ENCODE measurements at regions not wholly inside any gene's neighbourhood (a gene's known extent, or its start where the extent isn't known, plus 50 kb on each side); places are given as distances from the start of the nearest gene placed in this dataset.

DNA sequence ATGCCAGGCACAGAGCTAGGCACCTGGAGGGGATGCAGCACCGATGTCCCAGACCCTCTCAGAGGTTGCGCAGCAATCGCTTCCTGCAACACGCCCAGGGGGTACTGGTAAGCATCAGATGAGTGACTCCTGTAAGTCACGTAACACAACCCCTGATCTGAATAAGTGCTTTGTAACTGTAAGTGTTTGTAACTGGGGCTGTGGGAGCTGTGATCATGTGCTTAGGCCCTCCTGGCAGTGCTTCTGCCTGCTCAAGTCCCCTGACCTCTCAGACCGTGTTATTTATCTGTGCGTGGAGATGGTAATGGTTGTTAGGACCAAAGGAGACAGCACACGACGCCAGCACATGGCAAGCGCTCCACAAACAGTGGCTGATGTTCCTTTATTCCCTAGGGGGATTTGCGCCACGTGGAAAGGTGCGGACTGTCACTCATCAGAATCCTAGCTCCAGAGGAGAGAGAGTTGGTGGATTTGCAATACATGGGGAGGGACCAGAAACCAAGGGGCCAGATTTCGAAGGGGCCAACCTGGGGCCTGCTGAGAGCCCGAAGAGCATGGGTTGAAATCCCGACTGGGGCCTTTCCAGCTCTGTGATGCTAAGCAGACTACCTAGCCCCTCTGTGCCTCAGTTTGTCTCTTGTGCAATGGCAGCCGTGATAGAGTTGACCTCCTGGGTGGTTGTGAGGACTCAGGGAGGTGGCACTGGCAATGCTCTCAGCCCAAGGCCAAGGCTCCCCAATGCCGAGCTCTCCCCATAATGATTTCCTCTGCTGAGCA lies 151.8 kb downstream of the IRF8 start:
- DNase-seq: no peak
- Mint-ChIP-seq H3K36me3 (no peaks in the 10 kb centered on the region), H3K4me3 (no peak overlapping the region), H3K27ac (no peak overlapping the region), H3K4me1 (no peaks in the 10 kb centered on the region), H3K27me3 (peaks cover 21% of the 10 kb centered on the region), H3K9me3 (ENCODE audit: low read depth) (no peaks in the 10 kb centered on the region)
- CTCF ChIA-PET: no interaction called here
- no peak for ATAC-seq

DNA sequence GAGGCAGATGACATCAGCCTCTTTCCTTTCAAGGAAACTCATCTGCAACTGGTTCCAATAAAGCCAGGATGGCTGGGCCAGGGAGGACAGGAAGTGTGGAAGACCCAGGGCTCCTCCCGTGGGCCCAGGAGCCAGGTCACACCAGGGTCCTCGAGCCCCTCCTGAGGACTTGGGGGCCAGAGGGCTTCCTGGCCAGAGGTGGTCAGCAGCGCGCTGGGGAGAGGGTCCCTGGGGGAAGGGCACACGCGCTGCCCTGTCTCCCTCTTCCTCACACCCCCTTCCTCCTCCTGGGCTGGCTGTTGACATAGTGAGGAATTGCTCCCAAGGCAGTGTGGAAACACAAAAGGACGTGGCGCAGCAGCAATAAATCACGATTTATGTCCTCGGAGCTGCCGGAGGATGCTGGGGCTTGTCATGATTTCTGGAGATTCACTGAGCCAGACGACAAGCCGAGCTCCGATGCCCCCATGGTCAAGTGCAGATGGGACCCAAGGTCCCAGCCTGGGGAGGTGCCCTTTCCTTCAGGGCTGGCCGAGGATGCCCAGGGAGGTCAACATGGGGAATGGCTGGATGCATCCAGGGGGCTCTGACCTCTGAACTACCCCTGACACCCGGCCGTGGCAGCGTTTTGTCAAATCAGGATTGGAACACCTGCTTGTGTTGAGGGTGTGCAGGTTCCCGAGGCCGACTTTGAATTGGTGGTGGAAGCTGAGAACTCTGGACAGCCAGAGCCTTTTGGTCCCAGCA lies 152.6 kb downstream of the IRF8 start:
- Mint-ChIP-seq H3K9me3 (ENCODE audit: low read depth) (no peaks in the 10 kb centered on the region), H3K27me3 (peaks cover 17% of the 10 kb centered on the region), H3K4me1 (no peaks in the 10 kb centered on the region), H3K27ac (no peak overlapping the region), H3K36me3 (no peaks in the 10 kb centered on the region), H3K4me3 (no peak overlapping the region)
- no peak for DNase-seq
- CTCF ChIA-PET: no interaction called here
- no peak for ATAC-seq

DNA sequence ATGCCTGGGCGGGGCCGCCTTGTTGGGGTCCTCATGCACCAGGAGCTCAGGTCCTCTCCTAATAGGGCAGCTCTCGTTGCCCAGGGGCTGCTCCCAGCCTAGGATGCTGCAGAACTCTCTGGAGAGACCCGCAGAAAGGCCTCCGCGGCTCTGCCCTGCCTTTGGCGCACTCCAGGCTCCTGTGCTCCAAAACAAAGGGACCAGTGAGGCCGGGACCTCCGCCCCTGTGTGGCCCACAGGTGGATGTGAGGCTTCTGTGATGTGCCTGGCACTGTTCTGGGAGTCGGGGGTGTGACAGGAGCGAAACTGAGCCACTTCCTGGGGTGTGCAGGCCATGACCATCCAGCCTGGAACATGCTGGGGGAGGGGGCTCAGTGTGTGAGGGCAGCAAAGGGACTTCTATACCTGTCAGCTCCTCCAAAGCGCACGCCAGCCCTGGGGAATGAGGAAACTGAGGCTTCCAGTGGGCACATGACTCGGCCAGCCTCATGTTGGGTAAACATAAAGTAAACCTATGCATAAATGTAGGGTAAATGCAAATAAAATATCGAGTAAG lies 153.2 kb downstream of the IRF8 start:
- Mint-ChIP-seq H3K36me3 (no peaks in the 10 kb centered on the region), H3K4me1 (no peaks in the 10 kb centered on the region), H3K4me3 (no peak overlapping the region), H3K27me3 (peaks cover 11% of the 10 kb centered on the region), H3K9me3 (ENCODE audit: low read depth) (no peaks in the 10 kb centered on the region), H3K27ac (no peak overlapping the region)
- CTCF ChIA-PET: no interaction called here
- ATAC-seq (no peak), DNase-seq (no peak)

DNA sequence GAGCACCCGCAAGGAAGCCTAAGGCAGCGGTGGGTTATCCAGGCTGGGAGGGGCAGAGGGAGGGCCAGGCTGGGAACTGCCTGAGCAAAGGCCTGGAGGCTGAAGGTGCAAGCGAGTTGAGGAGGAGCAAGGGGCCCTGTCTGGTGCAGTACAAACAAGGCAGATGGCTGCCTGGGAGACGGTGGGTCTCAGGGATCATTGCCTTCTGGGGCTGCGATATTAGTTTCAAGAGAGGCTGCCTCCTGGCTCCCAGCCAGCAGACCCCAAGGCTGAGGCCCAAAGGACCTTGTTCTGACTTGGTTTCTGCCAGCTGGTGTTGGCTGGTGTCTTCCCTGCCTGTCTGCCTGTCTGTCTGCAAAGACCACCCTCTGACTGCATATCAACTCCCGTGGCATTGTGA lies 154.0 kb downstream of the IRF8 start:
- no peak for ATAC-seq
- DNase-seq: no peak
- Mint-ChIP-seq H3K4me3 (no peak overlapping the region), H3K27me3 (peaks cover 8% of the 10 kb centered on the region), H3K4me1 (no peaks in the 10 kb centered on the region), H3K36me3 (no peaks in the 10 kb centered on the region), H3K9me3 (ENCODE audit: low read depth) (no peaks in the 10 kb centered on the region), H3K27ac (no peak overlapping the region)
- CTCF ChIA-PET: no interaction called here

DNA sequence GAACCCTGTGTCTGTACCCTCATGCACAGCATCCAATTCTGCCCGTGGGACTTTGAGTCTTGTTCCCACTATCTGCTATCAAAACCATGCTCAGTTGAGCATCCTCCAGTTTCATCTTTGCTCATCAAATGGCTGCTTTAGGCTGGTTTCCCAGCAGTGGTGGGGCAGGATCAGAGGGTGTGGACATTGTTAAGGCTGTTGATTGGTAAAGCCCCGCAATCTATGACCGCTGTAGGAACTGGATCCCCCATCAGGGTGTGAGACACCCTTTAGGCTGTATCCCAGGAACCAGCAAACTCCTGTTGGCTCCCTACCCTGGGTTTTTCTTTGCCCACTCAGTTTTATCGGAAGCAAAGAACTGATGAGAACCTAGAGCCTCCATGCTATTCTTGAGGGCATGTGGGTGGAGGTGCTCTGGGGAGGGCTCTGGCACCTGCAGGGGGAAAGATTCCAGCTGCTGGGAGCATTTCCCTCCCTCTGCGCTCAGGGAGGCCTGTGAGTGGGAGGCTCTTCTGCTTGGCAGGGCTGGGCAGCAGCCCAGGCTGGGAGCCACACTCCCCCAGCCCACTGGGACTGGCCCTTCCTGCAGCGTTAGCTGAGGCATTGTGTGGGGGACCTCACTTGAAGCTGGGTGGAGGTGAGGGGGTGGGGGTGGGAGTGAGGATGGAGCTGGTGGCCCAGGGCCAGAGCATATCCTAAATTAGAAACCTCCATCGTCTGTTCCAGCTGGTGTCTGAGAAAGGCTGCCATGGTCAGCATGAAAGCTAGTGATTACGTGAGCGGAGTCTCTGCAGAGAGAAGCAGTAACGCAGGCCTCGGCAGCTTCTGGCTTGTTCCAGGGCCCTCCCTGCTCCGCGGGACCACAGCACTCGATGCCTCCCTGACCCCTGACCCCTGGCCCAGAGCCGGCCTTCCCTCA lies 160.6 kb downstream of the IRF8 start:
- DNase-seq (no peak), ATAC-seq (no peak)
- Mint-ChIP-seq H3K4me1 (no peaks in the 10 kb centered on the region), H3K36me3 (no peaks in the 10 kb centered on the region), H3K9me3 (ENCODE audit: low read depth) (no peaks in the 10 kb centered on the region), H3K4me3 (no peak overlapping the region), H3K27ac (no peak overlapping the region), H3K27me3 (peaks cover 13% of the 10 kb centered on the region)
- CTCF ChIA-PET: no interaction called here

DNA sequence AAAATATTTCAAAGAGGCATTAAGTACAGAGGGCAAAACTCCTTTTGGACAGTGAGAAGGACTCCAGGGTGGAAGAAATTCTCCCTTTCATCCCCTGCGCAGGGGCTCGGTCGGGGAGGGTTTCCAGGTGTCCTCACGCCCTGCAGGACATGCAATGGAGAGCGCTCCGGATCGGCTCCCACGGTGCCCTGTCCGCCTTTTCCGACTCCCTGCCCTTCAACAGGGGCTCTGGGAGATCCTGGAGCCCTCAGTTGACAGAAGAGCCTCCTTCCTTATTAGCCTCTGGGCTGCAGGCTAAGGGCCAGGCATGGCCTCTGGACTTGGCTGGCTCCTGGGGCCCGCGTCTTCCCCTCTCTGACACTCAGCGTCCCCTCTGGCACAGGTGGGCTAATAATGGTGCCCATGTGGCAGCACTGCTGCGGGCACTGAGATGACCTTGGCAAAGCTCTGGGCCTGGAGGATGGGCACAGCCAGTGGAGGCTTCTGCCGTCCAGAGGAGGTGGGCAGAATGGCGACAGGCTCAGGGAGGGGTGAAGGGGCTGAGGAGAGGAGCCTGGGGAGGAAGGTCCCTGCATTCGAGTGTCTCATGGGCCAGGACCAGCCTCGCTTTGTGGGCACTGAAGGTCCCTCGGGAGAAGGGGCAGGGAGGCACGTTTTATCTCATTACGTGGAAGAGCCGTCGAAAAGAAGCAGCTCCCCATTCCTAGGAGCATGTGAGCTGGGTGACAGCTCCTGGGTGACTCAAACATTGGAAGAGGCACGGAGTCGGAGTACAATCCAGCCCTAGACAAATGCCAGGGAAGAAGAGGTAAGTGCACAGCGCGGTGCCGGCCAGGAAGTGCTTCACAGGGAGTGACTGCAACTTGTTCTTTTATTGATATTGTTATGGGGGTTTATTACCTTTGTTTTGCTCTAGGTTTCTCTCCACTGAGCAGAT lies 161.7 kb downstream of the IRF8 start:
- no peaks in the 10 kb centered on the region for H3K4me1 Mint-ChIP-seq
- CTCF ChIA-PET: interaction anchor here (1.0 kb wide), 1 partner anchor 16 kb away, joined by 3 read pairs; no protein-coding TSS in a partner anchor
- ATAC-seq: no peak
- DNase-seq: no peak
- H3K9me3 Mint-ChIP-seq (ENCODE audit: low read depth): no peaks in the 10 kb centered on the region
- H3K4me3 Mint-ChIP-seq: no peak overlapping the region
- H3K27ac Mint-ChIP-seq: no peak overlapping the region
- H3K36me3 Mint-ChIP-seq: no peaks in the 10 kb centered on the region
- peaks cover 13% of the 10 kb centered on the region for H3K27me3 Mint-ChIP-seq

DNA sequence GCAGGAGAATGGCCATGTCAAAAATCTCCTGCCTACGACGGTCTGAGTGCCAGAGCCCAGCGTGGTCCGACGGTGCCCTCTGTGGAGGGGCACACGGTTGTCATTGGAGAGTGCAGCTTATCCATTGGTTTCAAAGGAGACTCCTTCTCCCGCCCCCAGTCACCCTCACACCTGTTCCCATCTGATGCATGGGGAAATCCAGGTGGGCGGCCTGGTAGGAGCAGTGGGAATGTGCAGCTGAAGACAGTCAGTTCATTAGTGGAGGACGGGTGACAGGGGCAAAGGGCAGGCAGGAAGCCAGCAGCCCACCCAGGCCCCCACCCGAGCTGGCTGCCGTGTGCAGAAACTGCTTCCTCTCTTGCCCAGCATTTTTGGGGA lies 162.3 kb downstream of the IRF8 start:
- peaks cover 13% of the 10 kb centered on the region for H3K27me3 Mint-ChIP-seq
- H3K4me1 Mint-ChIP-seq: no peaks in the 10 kb centered on the region
- DNase-seq: no peak
- H3K36me3 Mint-ChIP-seq: no peaks in the 10 kb centered on the region
- no peaks in the 10 kb centered on the region for H3K9me3 Mint-ChIP-seq (ENCODE audit: low read depth)
- H3K27ac Mint-ChIP-seq: no peak overlapping the region
- ATAC-seq: no peak
- H3K4me3 Mint-ChIP-seq: no peak overlapping the region
- CTCF ChIA-PET: interaction anchor here (1.0 kb wide), 1 partner anchor 17 kb away, joined by 3 read pairs; no protein-coding TSS in a partner anchor

DNA sequence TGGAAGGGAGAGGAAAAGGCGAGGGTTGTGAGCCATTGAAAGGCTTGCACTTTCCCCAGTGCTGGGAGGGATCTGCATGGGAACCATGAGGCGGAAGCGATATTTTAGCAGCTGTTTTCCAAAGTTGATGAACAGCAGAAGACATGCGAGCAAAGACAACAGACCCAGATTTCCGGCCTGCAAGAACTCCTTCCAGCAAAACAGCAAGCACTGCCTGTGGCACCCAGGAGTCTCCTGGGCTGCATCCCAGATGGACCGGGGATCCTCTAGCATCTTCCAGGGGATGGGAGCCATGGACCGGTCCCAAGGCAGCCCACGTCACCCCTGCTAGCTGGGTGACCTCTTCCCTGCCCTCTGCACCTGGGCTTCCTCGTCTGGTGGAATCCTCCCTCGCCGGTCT lies 162.8 kb downstream of the IRF8 start:
- H3K27me3 Mint-ChIP-seq: peaks cover 13% of the 10 kb centered on the region
- no peaks in the 10 kb centered on the region for H3K36me3 Mint-ChIP-seq
- ATAC-seq: no peak
- no peak overlapping the region for H3K27ac Mint-ChIP-seq
- no peak overlapping the region for H3K4me3 Mint-ChIP-seq
- H3K9me3 Mint-ChIP-seq (ENCODE audit: low read depth): no peaks in the 10 kb centered on the region
- no peaks in the 10 kb centered on the region for H3K4me1 Mint-ChIP-seq
- DNase-seq: no peak
- CTCF ChIA-PET: no interaction called here

DNA sequence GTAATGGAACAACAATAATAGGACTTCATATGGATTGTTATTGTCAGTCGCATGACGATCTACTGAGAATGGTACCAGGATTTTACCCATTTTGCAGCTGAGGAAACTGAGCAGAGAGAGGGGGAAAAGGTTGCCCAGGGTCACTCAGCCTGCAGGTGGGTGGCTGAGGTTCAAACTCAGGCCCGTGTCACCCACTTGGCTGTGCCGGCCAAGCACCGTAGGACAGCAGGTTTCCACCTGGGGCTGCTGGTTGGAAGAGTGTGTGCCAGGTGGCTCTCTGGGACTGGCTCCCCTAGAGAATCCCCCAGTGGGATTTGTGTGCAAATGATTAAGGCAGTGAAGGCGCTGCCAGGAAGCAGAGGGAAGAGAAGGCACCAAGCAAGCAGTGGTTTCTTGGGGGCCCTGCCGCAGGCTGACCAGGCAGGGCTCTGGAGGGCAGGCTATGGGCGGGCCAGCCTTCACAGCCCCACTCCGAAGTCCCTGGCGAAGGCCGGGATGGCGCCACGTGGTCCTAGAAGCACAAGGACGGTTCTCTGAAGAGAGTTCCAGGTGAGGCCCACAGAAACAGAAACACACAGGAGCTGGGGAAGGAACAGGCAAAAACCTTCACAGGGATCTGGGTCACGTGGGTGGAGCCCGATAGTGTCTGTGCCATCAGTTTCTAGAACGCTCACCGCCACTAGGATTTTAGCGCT lies 163.5 kb downstream of the IRF8 start:
- no peak for DNase-seq
- Mint-ChIP-seq H3K4me1 (no peaks in the 10 kb centered on the region), H3K27ac (no peak overlapping the region), H3K27me3 (peaks cover 13% of the 10 kb centered on the region), H3K9me3 (ENCODE audit: low read depth) (no peaks in the 10 kb centered on the region), H3K36me3 (no peaks in the 10 kb centered on the region), H3K4me3 (no peak overlapping the region)
- ATAC-seq: no peak
- CTCF ChIA-PET: no interaction called here

DNA sequence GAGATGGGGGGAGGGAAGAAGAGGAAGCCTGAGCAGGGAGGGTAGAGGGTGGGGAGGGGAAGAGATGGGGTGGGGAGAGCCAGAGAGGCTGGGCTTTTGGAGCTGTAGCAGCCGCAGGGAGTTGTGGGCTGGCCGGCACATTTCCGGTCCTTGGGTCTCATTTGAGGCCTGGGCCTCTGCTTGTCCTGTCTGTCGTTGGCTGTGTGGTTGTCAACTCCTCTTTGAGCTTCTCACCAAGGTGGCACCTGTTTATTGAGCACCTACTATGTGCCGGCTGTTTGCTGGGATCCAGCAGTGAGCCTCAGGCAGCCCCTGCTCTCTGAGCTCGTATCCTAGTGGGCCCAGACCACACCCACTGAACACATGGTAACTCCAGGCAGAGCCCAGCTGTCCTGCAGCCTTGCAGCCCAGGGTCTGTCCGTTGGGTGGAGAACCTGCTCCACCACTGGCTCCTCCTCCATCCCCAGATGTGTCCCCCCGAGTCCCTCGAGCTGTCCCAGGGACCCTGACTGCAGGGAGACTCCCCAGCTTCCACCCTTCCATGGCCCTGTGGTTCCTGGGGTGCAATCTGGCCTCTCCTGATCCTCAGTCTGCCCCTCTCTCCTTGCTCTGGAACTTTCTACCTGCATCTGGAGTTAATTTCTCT lies 164.9 kb downstream of the IRF8 start:
- ATAC-seq (no peak), DNase-seq (no peak)
- Mint-ChIP-seq H3K4me1 (no peaks in the 10 kb centered on the region), H3K27me3 (peaks cover 3% of the 10 kb centered on the region), H3K36me3 (no peaks in the 10 kb centered on the region), H3K27ac (no peak overlapping the region), H3K9me3 (ENCODE audit: low read depth) (no peaks in the 10 kb centered on the region), H3K4me3 (no peak overlapping the region)
- CTCF ChIA-PET: no interaction called here

DNA sequence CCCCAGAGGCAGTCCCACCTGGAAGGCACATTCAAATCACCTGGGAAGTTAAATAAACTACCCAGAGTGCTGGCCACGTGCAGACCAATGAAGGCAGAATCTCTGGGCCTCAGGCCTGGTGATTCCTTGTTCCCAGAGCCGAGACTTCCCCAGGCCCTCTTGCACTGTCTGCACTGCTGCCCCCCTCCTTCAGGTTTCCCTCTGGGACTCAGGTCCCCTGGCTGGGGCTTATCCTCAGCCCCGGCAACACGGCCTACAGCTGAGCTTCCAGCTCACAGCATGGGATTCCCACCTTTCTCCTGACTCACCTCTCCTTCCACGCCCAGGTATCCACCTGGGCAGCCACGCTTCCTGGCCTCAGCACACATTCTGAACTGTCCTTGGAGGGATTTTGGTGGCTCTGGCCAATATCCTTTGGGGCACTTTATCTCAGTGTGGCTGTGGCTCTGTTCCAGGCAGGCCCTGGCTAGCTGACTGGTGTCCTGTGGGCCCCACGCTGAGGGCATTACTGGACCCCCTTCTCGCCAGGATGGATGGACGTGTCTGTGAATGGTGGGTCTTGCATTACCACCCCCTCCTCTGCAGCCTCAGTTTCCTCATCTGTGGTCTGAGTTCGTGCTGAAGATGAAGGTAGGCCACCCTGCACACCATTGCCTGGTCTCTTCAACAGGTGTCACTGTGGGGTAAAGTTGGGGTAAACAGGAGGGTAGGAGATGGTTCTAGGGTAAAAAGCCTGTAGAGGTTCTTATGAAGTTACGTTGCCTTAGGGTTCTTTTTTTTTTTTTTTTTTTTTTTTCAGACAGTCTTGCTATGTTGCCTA lies 165.7 kb downstream of the IRF8 start:
- H3K4me1 Mint-ChIP-seq: no peaks in the 10 kb centered on the region
- CTCF ChIA-PET: interaction anchor here (0.7 kb wide), 1 partner anchor 196 kb away, joined by 3 read pairs; no protein-coding TSS in a partner anchor
- H3K27me3 Mint-ChIP-seq: no peaks in the 10 kb centered on the region
- DNase-seq (no peak), ATAC-seq (no peak)
- no peaks in the 10 kb centered on the region for H3K36me3 Mint-ChIP-seq
- no peak overlapping the region for H3K27ac Mint-ChIP-seq
- no peaks in the 10 kb centered on the region for H3K9me3 Mint-ChIP-seq (ENCODE audit: low read depth)
- no peak overlapping the region for H3K4me3 Mint-ChIP-seq

Measured in activated CD8-positive, alpha-beta memory T cell treated with anti-CD3 and anti-CD28 coated beads, Interleukin-2, amount 10 ng/mL, durations not matched to agents 7 days and 5 days (primary cell).